GM21447 (cell line): ENCODE measurements at regions not wholly inside any gene's neighbourhood (a gene's known extent, or its start where the extent isn't known, plus 50 kb on each side); places are given as distances from the start of the nearest gene placed in this dataset.
"Not testable (repeated sequence)": the region's sequence is repeated elsewhere in the genome, so short reads cannot be mapped to it uniquely, and the experiment has no call there.

Experiments
- ATAC-seq: cut with Tn5 transposase; IDR thresholded peaks from one replicate; pipeline ENCODE4 v1.9.1; 2021; ENCODE audit not compliant: unreplicated experiment

- ATAC-seq, result not testable (repeated sequence)
Measured at GRCh38 chr15:84409357-84409756, 173.8 kb downstream of the GOLGA6L4 start.

GRCh38 chr15:84421513-84422181 lies 179.2 kb upstream of the ZSCAN2 start:
- ATAC-seq, result not testable (repeated sequence)

GRCh38 chr15:84425327-84425726 lies 175.5 kb upstream of the ZSCAN2 start:
- ATAC-seq, result not testable (repeated sequence)

GRCh38 chr15:84473305-84473877 lies 127.4 kb upstream of the ZSCAN2 start:
- not testable (repeated sequence) for ATAC-seq

GRCh38 chr15:84476364-84477033 lies 124.3 kb upstream of the ZSCAN2 start:
- not testable (repeated sequence) for ATAC-seq

- ATAC-seq, result peak; percentile 60
Measured at GRCh38 chr15:84477550-84477949, 123.3 kb upstream of the ZSCAN2 start.

- not testable (repeated sequence) for ATAC-seq
Measured at GRCh38 chr15:84480174-84480681, 120.6 kb upstream of the ZSCAN2 start.

GRCh38 chr15:84483859-84484258 lies 117.0 kb upstream of the ZSCAN2 start:
- ATAC-seq, result not testable (repeated sequence)

GRCh38 chr15:84500165-84500889 lies 100.5 kb upstream of the ZSCAN2 start:
- not testable (repeated sequence) for ATAC-seq

GRCh38 chr15:84503101-84503500 lies 97.7 kb upstream of the ZSCAN2 start:
- not testable (repeated sequence) for ATAC-seq

- ATAC-seq, result not testable (repeated sequence)
Measured at GRCh38 chr15:84505552-84505951, 95.3 kb upstream of the ZSCAN2 start.

- not testable (repeated sequence) for ATAC-seq
Measured at GRCh38 chr15:84512324-84512723, 88.5 kb upstream of the ZSCAN2 start.

- ATAC-seq, result not testable (repeated sequence)
Measured at GRCh38 chr15:84516773-84517172, 84.0 kb upstream of the ZSCAN2 start.

GRCh38 chr15:84525491-84526344 lies 75.1 kb upstream of the ZSCAN2 start:
- not testable (repeated sequence) for ATAC-seq

GRCh38 chr15:84530751-84531150 lies 70.1 kb upstream of the ZSCAN2 start:
- ATAC-seq, result not testable (repeated sequence)

GRCh38 chr15:84531223-84531622 lies 69.6 kb upstream of the ZSCAN2 start:
- ATAC-seq, result not testable (repeated sequence)

GRCh38 chr15:84531709-84532367 lies 69.0 kb upstream of the ZSCAN2 start:
- not testable (repeated sequence) for ATAC-seq

GRCh38 chr15:84533705-84534104 lies 67.1 kb upstream of the ZSCAN2 start:
- not testable (repeated sequence) for ATAC-seq

GRCh38 chr15:84534561-84535235 lies 66.1 kb upstream of the ZSCAN2 start:
- not testable (repeated sequence) for ATAC-seq
